HepG2 (cell line): ENCODE measurements at regions not wholly inside any gene's neighbourhood (a gene's known extent, or its start where the extent isn't known, plus 50 kb on each side); places are given as distances from the start of the nearest gene placed in this dataset.

Experiments used
- ATAC-seq: fragments of 200-7000 bp; cut with Tn5 transposase; 3 replicates; pipeline ENCODE4 v1.9.1; 2020; ENCODE audit warnings: mild to moderate bottlenecking, moderate library complexity
- BruUV-seq: library from RNA; stranded (reverse); fragments of 400-500 nt; replicated peaks from 2 replicates; lab custom pipeline; 2021; lab: Mats Ljungman, UMichigan
- CTCF ChIA-PET: fragments of 300-600 bp; formaldehyde crosslinking; extraction: SDS; loops from one replicate; lab custom pipeline; 2021; ENCODE audit warnings: low total read pairs, inconsistent platforms, low intra/inter-chr PET ratio; lab: Yijun Ruan, JAX
- POLR2A ChIA-PET: fragments of 350-600 bp; sonication (Branson Sonifier 250); formaldehyde crosslinking; loops from one replicate; lab custom pipeline; 2020; ENCODE audit warnings: antibody characterized with exemption, inconsistent platforms; lab: Yijun Ruan, JAX
- DNase-seq: peaks from one replicate; pipeline ENCODE4 v3.0.0-alpha.2; 2015; ENCODE audit warnings: low spot score
- FAIRE-seq: peaks from 3 replicates; lab custom pipeline; 2011; peaks lifted over from hg19 to GRCh38; lab: Jason Lieb, UNC
- H2AFZ ChIP-seq: one replicate; pipeline ENCODE4 v1.6.1; 2011; ENCODE audit warnings: low read length, inconsistent platforms
- H3K27ac ChIP-seq: fragments of 300-600 bp; 3 replicates; pipeline ENCODE4 v1.8.0; 2011; ENCODE audit warnings: mixed run types, mild to moderate bottlenecking, mixed read lengths, low read length, inconsistent platforms; ENCODE audit not compliant: insufficient read depth; ENCODE audit errors: extremely low read length
- H3K27me3 ChIP-seq, 2 experiments: fragments of 200-600 bp in 1 of 2; 2 replicates in 1 of 2; 3 replicates in 1 of 2; pipeline versions ENCODE4 v1.6.0 to v1.8.0; 2011; ENCODE audit warnings: low read length in 2 of 2, mild to moderate bottlenecking in 2 of 2, moderate library complexity in 2 of 2, inconsistent platforms in 1 of 2; ENCODE audit not compliant: insufficient read depth in 2 of 2, control insufficient read depth in 1 of 2
- H3K36me3 ChIP-seq, 2 experiments: fragments of 200-600 bp in 1 of 2; replicated peaks in 1 of 2; 2 replicates in 1 of 2; 3 replicates in 1 of 2; pipeline versions ENCODE4 v1.5.1 to v1.8.0; 2011; ENCODE audit warnings: low read length in 2 of 2, inconsistent platforms in 1 of 2; ENCODE audit not compliant: insufficient read depth in 2 of 2, control insufficient read depth in 1 of 2
- H3K4me1 ChIP-seq: 2 replicates; pipeline ENCODE4 v1.5.1; 2012; ENCODE audit warnings: low read length, inconsistent platforms; ENCODE audit not compliant: insufficient read depth
- H3K4me2 ChIP-seq: 2 replicates; pipeline ENCODE4 v1.6.0; 2011; ENCODE audit warnings: low read depth, low read length, inconsistent platforms
- H3K4me3 ChIP-seq, 3 experiments: fragments of 200-600 bp in 1 of 3; sonication (generic), shearing (Covaris generic) in 1 of 3; replicated peaks in 1 of 3; 2 replicates each; pipeline ENCODE4 v1.5.1; 2011 to 2016; ENCODE audit warnings: low read length in 3 of 3, inconsistent platforms in 2 of 3, low read depth in 2 of 3, mild to moderate bottlenecking in 2 of 3, control low read depth in 1 of 3, mixed read lengths in 1 of 3; ENCODE audit not compliant: insufficient read depth in 1 of 3
- H3K79me2 ChIP-seq: one replicate; pipeline ENCODE4 v1.6.1; 2011; ENCODE audit warnings: low read length, inconsistent platforms; ENCODE audit not compliant: insufficient read depth
- H3K9ac ChIP-seq: 2 replicates; pipeline ENCODE4 v1.6.0; 2011; ENCODE audit warnings: mild to moderate bottlenecking, low read depth, low read length, inconsistent platforms; ENCODE audit not compliant: insufficient read depth
- H3K9me3 ChIP-seq: 2 replicates; pipeline ENCODE4 v1.5.1; 2012; ENCODE audit warnings: mild to moderate bottlenecking, low read length
- H4K20me1 ChIP-seq: 2 replicates; pipeline ENCODE4 v1.6.0; 2011; ENCODE audit warnings: inconsistent platforms, mild to moderate bottlenecking, low read length, moderate library complexity; ENCODE audit not compliant: insufficient read depth
- BCL3 ChIP-seq: sonication (generic); formaldehyde crosslinking; IDR thresholded peaks from 2 replicates; pipeline ENCODE4 v1.5.1; 2020; ENCODE audit warnings: mild to moderate bottlenecking, missing genetic modification reagents, moderate library complexity
- KLF11 ChIP-seq: IDR thresholded peaks from 2 replicates; pipeline ENCODE4 v1.6.1; 2016; ENCODE audit warnings: missing compliant biosample characterization
- RFX5 ChIP-seq: IDR thresholded peaks from 2 replicates; pipeline ENCODE4 v1.6.1; 2011; ENCODE audit warnings: low read depth, low read length, improper control_type of control experiment
- TARDBP ChIP-seq: sonication (generic); formaldehyde crosslinking; IDR thresholded peaks from 2 replicates; pipeline ENCODE4 v1.8.0; 2022; ENCODE audit warnings: mild to moderate bottlenecking, missing genetic modification reagents
- ZBTB44 ChIP-seq: sonication (generic); formaldehyde crosslinking; IDR thresholded peaks from 2 replicates; pipeline ENCODE4 v1.4.0; 2020; ENCODE audit warnings: missing genetic modification reagents
- ZFP36L2 ChIP-seq: sonication (generic); formaldehyde crosslinking; IDR thresholded peaks from 2 replicates; pipeline ENCODE4 v1.4.0; 2020; ENCODE audit warnings: missing genetic modification reagents
- ZNF317 ChIP-seq: sonication (generic); formaldehyde crosslinking; IDR thresholded peaks from 2 replicates; pipeline ENCODE4 v1.5.0; 2020; ENCODE audit warnings: mild to moderate bottlenecking, missing genetic modification reagents
- ZNF362 ChIP-seq: sonication (generic); formaldehyde crosslinking; IDR thresholded peaks from 2 replicates; pipeline ENCODE4 v1.4.0; 2020; ENCODE audit warnings: missing genetic modification reagents, mild to moderate bottlenecking, borderline replicate concordance
- ZNF484 ChIP-seq: sonication (generic); formaldehyde crosslinking; IDR thresholded peaks from 2 replicates; pipeline ENCODE4 v1.5.1; 2020; ENCODE audit warnings: mild to moderate bottlenecking, low read depth, missing genetic modification reagents, borderline replicate concordance
- ZNF563 ChIP-seq: sonication (generic); formaldehyde crosslinking; IDR thresholded peaks from 2 replicates; pipeline ENCODE4 v1.8.0; 2022; ENCODE audit warnings: mild to moderate bottlenecking, moderate library complexity, missing genetic modification reagents
- WGBS: methylation state at CpG from one replicate; pipeline ENCODE4 v1.1.6; 2017; ENCODE audit warnings: low lambda C conversion rate; 5-methylcytosine and 5-hydroxymethylcytosine counted together
- in situ Hi-C: cut with HindIII; loops from 2 replicates; pipeline ENCODE4 v1.10.0; 2017; ENCODE audit warnings: low pct_unique_long_range_greater_than_20kb; ENCODE audit not compliant: extremely low pct_ligation_motif_present
- intact Hi-C: fragments of 100-400 bp; cut with micrococcal nuclease; formaldehyde crosslinking; loops from one replicate; pipeline ENCODE4 v1.10.0; 2022; ENCODE audit not compliant: unreplicated experiment

GRCh38 chr4:42320822-42321388 is 76.4 kb upstream of the SHISA3 start:
- Histone ChIP-seq H3K27ac (no peak overlapping the region), H3K36me3 (no peaks in the 10 kb centered on the region), H4K20me1 (no peaks in the 10 kb centered on the region), H2AFZ (no peak overlapping the region), H3K4me1 (no peaks in the 10 kb centered on the region), H3K27me3 (no peaks in the 10 kb centered on the region)
- no peak for FAIRE-seq
- CTCF ChIA-PET, result no interaction called here
- WGBS, result 21% methylated on average over 9 of the region's 10 CpGs
- no TSS peak for BruUV-seq
- POLR2A ChIA-PET, result no interaction called here
- in situ Hi-C loops, result no loop called here
- TF ChIP-seq BCL3 (CRISPR knock-in tag) (no peak), TARDBP (no peak), ZBTB44 (CRISPR knock-in tag) (no peak), ZNF563 (CRISPR knock-in tag) (no peak), KLF11 (CRISPR knock-in tag) (no peak), ZFP36L2 (CRISPR knock-in tag) (no peak), ZNF484 (CRISPR knock-in tag) (no peak), RFX5 (no peak), ZNF362 (CRISPR knock-in tag) (no peak), ZNF317 (no peak)
- TF ChIP-seq, all 625 proteins: peak for 0
- Histone ChIP-seq H3K79me2 (no peaks in the 10 kb centered on the region), H3K4me2 (no peak overlapping the region), H3K9me3 (no peaks in the 10 kb centered on the region), H3K9ac (no peak overlapping the region), H3K4me3 (no peak overlapping the region)
- DNase-seq (no peak), ATAC-seq (no peak)
- intact Hi-C loops, result no loop called here
